GM19438 (cell line): ENCODE measurements at regions not wholly inside any gene's neighbourhood (a gene's known extent, or its start where the extent isn't known, plus 50 kb on each side); places are given as distances from the start of the nearest gene placed in this dataset.
"Not testable (repeated sequence)": the region's sequence is repeated elsewhere in the genome, so short reads cannot be mapped to it uniquely, and the experiment has no call there.

Experiments used
- ATAC-seq: cut with Tn5 transposase; IDR thresholded peaks from one replicate; pipeline ENCODE4 v1.9.1; 2021; ENCODE audit warnings: low read depth; ENCODE audit not compliant: unreplicated experiment

- no peak for ATAC-seq
Observed at GRCh38 chr2:61632276-61633169, 94.4 kb upstream of the XPO1 start.

- no peak for ATAC-seq
Observed at GRCh38 chr2:61631321-61631720, 93.2 kb upstream of the XPO1 start.

- no peak for ATAC-seq
Observed at GRCh38 chr2:61626827-61627226, 88.7 kb upstream of the XPO1 start.

- no peak for ATAC-seq
Observed at GRCh38 chr2:61623747-61624146, 85.6 kb upstream of the XPO1 start.

GRCh38 chr2:61620244-61621159, 82.3 kb upstream of the XPO1 start:
- no peak for ATAC-seq

GRCh38 chr2:61619561-61619960, 81.4 kb upstream of the XPO1 start:
- ATAC-seq, result no peak

GRCh38 chr2:61617610-61618009, 79.5 kb upstream of the XPO1 start:
- ATAC-seq, result no peak

GRCh38 chr2:61605245-61605644, 67.1 kb upstream of the XPO1 start:
- ATAC-seq, result no peak

GRCh38 chr2:61604433-61604832, 66.3 kb upstream of the XPO1 start:
- no peak for ATAC-seq

- not testable (repeated sequence) for ATAC-seq
Observed at GRCh38 chr2:61598515-61599156, 60.5 kb upstream of the XPO1 start.

- ATAC-seq, result no peak
Observed at GRCh38 chr2:61597300-61598289, 59.4 kb upstream of the XPO1 start.

GRCh38 chr2:61594201-61594600, 56.0 kb upstream of the XPO1 start:
- ATAC-seq, result not testable (repeated sequence)

GRCh38 chr2:61593648-61594047, 55.5 kb upstream of the XPO1 start:
- ATAC-seq, result not testable (repeated sequence)

- no peak for ATAC-seq
Observed at GRCh38 chr2:61590214-61590613, 52.1 kb upstream of the XPO1 start.

- no peak for ATAC-seq
Observed at GRCh38 chr2:61588566-61588965, 50.4 kb upstream of the XPO1 start.
